ENCODE measurements at regions not wholly inside any gene's neighbourhood (a gene's known extent, or its start where the extent isn't known, plus 50 kb on each side); places are given as distances from the start of the nearest gene placed in this dataset.
"Not testable (repeated sequence)": the region's sequence is repeated elsewhere in the genome, so short reads cannot be mapped to it uniquely, and the experiment has no call there.

GRCh38 chr7:142625216-142625615 is 124.1 kb upstream of the PRSS1 start:
- TF ChIP-seq, protein P1, sequence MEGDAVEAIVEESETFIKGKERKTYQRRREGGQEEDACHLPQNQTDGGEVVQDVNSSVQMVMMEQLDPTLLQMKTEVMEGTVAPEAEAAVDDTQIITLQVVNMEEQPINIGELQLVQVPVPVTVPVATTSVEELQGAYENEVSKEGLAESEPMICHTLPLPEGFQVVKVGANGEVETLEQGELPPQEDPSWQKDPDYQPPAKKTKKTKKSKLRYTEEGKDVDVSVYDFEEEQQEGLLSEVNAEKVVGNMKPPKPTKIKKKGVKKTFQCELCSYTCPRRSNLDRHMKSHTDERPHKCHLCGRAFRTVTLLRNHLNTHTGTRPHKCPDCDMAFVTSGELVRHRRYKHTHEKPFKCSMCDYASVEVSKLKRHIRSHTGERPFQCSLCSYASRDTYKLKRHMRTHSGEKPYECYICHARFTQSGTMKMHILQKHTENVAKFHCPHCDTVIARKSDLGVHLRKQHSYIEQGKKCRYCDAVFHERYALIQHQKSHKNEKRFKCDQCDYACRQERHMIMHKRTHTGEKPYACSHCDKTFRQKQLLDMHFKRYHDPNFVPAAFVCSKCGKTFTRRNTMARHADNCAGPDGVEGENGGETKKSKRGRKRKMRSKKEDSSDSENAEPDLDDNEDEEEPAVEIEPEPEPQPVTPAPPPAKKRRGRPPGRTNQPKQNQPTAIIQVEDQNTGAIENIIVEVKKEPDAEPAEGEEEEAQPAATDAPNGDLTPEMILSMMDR (IDR thresholded peaks at IDR 0.05 in 2 of 3, conservative IDR thresholded peaks at IDR 0.05 in 1 of 3; ENCODE audit: borderline replicate concordance in 1 of 3, insufficient read depth in 1 of 3, low read depth in 2 of 3, low read length in 2 of 3) = not testable (repeated sequence)
- TF ChIP-seq ATF3 (IDR thresholded peaks at IDR 0.05); SP1 (IDR thresholded peaks at IDR 0.05; ENCODE audit: low read depth): not testable (repeated sequence)

All from HCT116 (cell line).